Central memory CD8-positive, alpha-beta T cell (primary cell): ENCODE measurements at regions not wholly inside any gene's neighbourhood (a gene's known extent, or its start where the extent isn't known, plus 50 kb on each side); places are given as distances from the start of the nearest gene placed in this dataset.

Experiments used
- ATAC-seq: fragments of 150-1000 bp; cut with Tn5 transposase; replicated peaks from 2 replicates; pipeline ENCODE4 v1.10.0; 2022; ENCODE audit warnings: mild to moderate bottlenecking, moderate FRiP score, moderate number of reproducible peaks; ENCODE audit not compliant: poor library complexity, severe bottlenecking; ENCODE audit errors: extremely low read depth
- DNase-seq, 2 donors: peaks; one replicate each; pipeline ENCODE4 v3.0.0; 2021; ENCODE audit warnings: low spot score in 2 of 2
- H3K27ac Mint-ChIP-seq: one replicate; pipeline ENCODE4 v1.8.0; 2022; ENCODE audit warnings: low read depth, mild to moderate bottlenecking, moderate library complexity, mixed read lengths
- H3K27me3 Mint-ChIP-seq: one replicate; pipeline ENCODE4 v1.8.0; 2022; ENCODE audit warnings: mixed read lengths
- H3K36me3 Mint-ChIP-seq: one replicate; pipeline ENCODE4 v1.8.0; 2022; ENCODE audit warnings: mild to moderate bottlenecking, moderate library complexity, mixed read lengths; ENCODE audit not compliant: insufficient read depth
- H3K4me1 Mint-ChIP-seq: one replicate; pipeline ENCODE4 v1.8.0; 2022; ENCODE audit warnings: mixed read lengths
- H3K4me3 Mint-ChIP-seq: one replicate; pipeline ENCODE4 v1.8.0; 2022; ENCODE audit warnings: mild to moderate bottlenecking, moderate library complexity, mixed read lengths
- H3K9me3 Mint-ChIP-seq: one replicate; pipeline ENCODE4 v1.8.0; 2022; ENCODE audit warnings: mixed read lengths

DNA sequence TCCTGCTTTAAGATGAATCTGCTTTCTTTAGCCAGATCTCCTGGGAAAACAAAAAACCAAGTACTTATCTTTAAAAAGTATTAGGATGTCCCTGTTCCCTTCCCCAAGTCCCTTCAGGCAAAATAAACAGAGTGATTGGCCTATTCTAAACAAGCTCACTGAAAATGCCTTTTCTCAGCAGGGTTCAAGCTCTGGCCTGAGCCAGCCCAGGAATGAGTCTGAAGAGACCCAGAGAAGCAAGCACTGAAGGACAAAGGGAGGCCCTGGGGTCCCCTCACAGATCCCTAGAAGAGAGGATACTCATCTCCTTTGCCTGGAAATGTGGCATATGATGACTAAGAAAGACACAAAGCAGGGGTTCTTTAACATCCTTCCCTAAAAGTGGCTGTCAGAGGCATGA, 66.8 kb upstream of the MAP1B start:
- ATAC-seq (no peak), DNase-seq (no peak)
- no peaks in the 10 kb centered on the region for H3K36me3 Mint-ChIP-seq
- peaks cover 61% of the 10 kb centered on the region for H3K27me3 Mint-ChIP-seq
- no peak overlapping the region for H3K4me3 Mint-ChIP-seq
- no peaks in the 10 kb centered on the region for H3K4me1 Mint-ChIP-seq
- H3K9me3 Mint-ChIP-seq: no peaks in the 10 kb centered on the region
- no peak overlapping the region for H3K27ac Mint-ChIP-seq

DNA sequence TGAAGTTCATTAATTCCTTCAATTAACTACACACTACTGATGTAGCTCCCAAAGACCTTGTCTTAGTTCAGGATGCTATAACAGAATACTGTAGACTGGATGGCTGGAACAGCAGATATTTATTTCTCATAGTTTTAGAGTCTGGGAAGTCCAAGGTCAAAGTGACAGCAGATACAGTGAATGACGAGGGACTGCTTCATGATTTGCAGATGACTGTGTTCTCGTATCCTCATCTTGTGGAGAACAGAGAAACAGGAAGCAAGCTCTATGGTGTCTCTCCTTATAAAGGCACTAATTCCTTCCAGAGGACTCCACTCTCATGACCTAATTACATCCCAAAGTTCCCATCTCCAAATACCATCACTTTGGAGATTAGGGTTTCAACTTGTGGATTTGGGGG, 65.6 kb upstream of the MAP1B start:
- no peak overlapping the region for H3K4me3 Mint-ChIP-seq
- ATAC-seq (no peak), DNase-seq (no peak)
- H3K27ac Mint-ChIP-seq: no peak overlapping the region
- H3K27me3 Mint-ChIP-seq: peaks cover 50% of the 10 kb centered on the region
- no peaks in the 10 kb centered on the region for H3K4me1 Mint-ChIP-seq
- no peaks in the 10 kb centered on the region for H3K9me3 Mint-ChIP-seq
- no peaks in the 10 kb centered on the region for H3K36me3 Mint-ChIP-seq

DNA sequence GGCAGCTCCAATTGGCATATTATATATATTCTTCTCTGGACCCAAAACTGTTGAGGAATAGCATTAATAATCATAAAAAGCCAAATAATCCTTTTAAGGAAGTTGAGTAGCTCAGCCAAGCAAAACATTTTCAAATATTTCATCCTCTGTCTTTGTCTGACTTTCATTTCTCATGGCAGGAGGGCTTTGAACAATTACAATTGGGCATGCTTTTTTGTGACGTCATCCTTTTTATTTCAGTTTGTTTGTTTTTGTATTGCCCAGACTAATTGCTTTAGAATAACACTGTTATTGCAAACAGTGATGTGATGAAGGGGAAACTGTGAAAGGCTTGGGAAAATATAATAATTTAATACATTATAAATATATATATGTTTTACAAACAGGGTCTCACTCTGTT, 65.2 kb upstream of the MAP1B start:
- Mint-ChIP-seq H3K4me3 (no peak overlapping the region), H3K36me3 (no peaks in the 10 kb centered on the region), H3K9me3 (no peaks in the 10 kb centered on the region), H3K27ac (no peak overlapping the region), H3K4me1 (no peaks in the 10 kb centered on the region), H3K27me3 (peaks cover 50% of the 10 kb centered on the region)
- DNase-seq: no peak
- ATAC-seq: no peak

GRCh38 chr5:72045692-72046091, 61.6 kb upstream of the MAP1B start:
- H3K27ac Mint-ChIP-seq: no peak overlapping the region
- ATAC-seq: no peak
- no peak for DNase-seq
- no peak overlapping the region for H3K4me3 Mint-ChIP-seq
- no peaks in the 10 kb centered on the region for H3K4me1 Mint-ChIP-seq
- H3K27me3 Mint-ChIP-seq: peaks cover 42% of the 10 kb centered on the region
- no peaks in the 10 kb centered on the region for H3K9me3 Mint-ChIP-seq
- no peaks in the 10 kb centered on the region for H3K36me3 Mint-ChIP-seq

GRCh38 chr5:72046106-72046505, 61.2 kb upstream of the MAP1B start:
- ATAC-seq (no peak), DNase-seq (no peak)
- Mint-ChIP-seq H3K36me3 (no peaks in the 10 kb centered on the region), H3K4me3 (no peak overlapping the region), H3K27me3 (peaks cover 46% of the 10 kb centered on the region), H3K27ac (no peak overlapping the region), H3K9me3 (no peaks in the 10 kb centered on the region), H3K4me1 (no peaks in the 10 kb centered on the region)

- H3K27me3 Mint-ChIP-seq: peaks cover 70% of the 10 kb centered on the region
- no peak for DNase-seq
- no peaks in the 10 kb centered on the region for H3K36me3 Mint-ChIP-seq
- no peak overlapping the region for H3K27ac Mint-ChIP-seq
- no peaks in the 10 kb centered on the region for H3K4me1 Mint-ChIP-seq
- no peak for ATAC-seq
- H3K4me3 Mint-ChIP-seq: no peak overlapping the region
- H3K9me3 Mint-ChIP-seq: peaks cover 5% of the 10 kb centered on the region
Observed at GRCh38 chr5:72055636-72056035, 51.6 kb upstream of the MAP1B start.
